ENCODE measurements at regions not wholly inside any gene's neighbourhood (a gene's known extent, or its start where the extent isn't known, plus 50 kb on each side); places are given as distances from the start of the nearest gene placed in this dataset.

DNA sequence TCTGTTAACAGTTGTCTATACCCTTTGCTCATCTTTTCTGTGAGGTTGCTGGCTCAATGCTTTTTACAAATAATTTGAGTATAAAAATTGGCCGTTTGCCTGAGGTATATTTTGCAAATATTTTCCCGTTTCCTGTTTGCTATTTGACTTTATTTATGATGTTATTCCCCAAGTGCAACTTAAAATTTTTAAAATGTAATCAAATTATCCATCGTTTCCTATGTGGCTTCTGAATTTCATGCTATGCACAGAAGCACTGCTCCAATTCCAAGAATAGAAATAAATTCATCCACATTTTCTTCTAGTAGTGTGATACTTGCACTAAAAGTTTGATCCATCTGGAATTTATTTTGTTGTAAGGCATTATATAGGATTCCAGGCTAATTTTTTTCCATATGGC, 123.6 kb downstream of the ZNF608 start:
- TF ChIP-seq TAF1 (conservative IDR thresholded peaks at IDR 0.05), result no peak
- no peak for TF ChIP-seq FOXA1 (IDR thresholded peaks at IDR 0.05)
- TF ChIP-seq, protein P1, sequence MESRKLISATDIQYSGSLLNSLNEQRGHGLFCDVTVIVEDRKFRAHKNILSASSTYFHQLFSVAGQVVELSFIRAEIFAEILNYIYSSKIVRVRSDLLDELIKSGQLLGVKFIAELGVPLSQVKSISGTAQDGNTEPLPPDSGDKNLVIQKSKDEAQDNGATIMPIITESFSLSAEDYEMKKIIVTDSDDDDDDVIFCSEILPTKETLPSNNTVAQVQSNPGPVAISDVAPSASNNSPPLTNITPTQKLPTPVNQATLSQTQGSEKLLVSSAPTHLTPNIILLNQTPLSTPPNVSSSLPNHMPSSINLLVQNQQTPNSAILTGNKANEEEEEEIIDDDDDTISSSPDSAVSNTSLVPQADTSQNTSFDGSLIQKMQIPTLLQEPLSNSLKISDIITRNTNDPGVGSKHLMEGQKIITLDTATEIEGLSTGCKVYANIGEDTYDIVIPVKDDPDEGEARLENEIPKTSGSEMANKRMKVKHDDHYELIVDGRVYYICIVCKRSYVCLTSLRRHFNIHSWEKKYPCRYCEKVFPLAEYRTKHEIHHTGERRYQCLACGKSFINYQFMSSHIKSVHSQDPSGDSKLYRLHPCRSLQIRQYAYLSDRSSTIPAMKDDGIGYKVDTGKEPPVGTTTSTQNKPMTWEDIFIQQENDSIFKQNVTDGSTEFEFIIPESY (IDR thresholded peaks at IDR 0.05), result no peak
- TF ChIP-seq EGR1 (IDR thresholded peaks at IDR 0.05; ENCODE audit: low read depth in 2 of 2), result no peak
- TF ChIP-seq, protein P2, sequence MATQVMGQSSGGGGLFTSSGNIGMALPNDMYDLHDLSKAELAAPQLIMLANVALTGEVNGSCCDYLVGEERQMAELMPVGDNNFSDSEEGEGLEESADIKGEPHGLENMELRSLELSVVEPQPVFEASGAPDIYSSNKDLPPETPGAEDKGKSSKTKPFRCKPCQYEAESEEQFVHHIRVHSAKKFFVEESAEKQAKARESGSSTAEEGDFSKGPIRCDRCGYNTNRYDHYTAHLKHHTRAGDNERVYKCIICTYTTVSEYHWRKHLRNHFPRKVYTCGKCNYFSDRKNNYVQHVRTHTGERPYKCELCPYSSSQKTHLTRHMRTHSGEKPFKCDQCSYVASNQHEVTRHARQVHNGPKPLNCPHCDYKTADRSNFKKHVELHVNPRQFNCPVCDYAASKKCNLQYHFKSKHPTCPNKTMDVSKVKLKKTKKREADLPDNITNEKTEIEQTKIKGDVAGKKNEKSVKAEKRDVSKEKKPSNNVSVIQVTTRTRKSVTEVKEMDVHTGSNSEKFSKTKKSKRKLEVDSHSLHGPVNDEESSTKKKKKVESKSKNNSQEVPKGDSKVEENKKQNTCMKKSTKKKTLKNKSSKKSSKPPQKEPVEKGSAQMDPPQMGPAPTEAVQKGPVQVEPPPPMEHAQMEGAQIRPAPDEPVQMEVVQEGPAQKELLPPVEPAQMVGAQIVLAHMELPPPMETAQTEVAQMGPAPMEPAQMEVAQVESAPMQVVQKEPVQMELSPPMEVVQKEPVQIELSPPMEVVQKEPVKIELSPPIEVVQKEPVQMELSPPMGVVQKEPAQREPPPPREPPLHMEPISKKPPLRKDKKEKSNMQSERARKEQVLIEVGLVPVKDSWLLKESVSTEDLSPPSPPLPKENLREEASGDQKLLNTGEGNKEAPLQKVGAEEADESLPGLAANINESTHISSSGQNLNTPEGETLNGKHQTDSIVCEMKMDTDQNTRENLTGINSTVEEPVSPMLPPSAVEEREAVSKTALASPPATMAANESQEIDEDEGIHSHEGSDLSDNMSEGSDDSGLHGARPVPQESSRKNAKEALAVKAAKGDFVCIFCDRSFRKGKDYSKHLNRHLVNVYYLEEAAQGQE (IDR thresholded peaks at IDR 0.05), result no peak
- TF ChIP-seq YY1 (IDR thresholded peaks at IDR 0.05), result no peak
- no peak for TF ChIP-seq GABPA (IDR thresholded peaks at IDR 0.05 in 1 of 2, conservative IDR thresholded peaks at IDR 0.05 in 1 of 2)
- no peak for TF ChIP-seq FOXA2 (IDR thresholded peaks at IDR 0.05)
- DNase-seq (ENCODE audit: low spot score), result no peak
- Histone ChIP-seq H3K9ac (ENCODE audit: low read depth in 1 of 2, low read length in 2 of 2) (no peak overlapping the region), H3K27ac (ENCODE audit: low read depth in 1 of 2, low read length in 2 of 2) (no peak overlapping the region), H3K36me3 (ENCODE audit: control insufficient read depth in 4 of 4, insufficient read depth in 3 of 4, low read depth in 1 of 4, low read length in 3 of 4) (no peaks in the 10 kb centered on the region), H3K9me3 (ENCODE audit: control insufficient read depth in 4 of 4, low read length in 3 of 4) (no peaks in the 10 kb centered on the region), H3K4me3 (ENCODE audit: low read depth in 1 of 3, low read length in 3 of 3) (no peak overlapping the region), H3K4me1 (ENCODE audit: control insufficient read depth in 4 of 4, insufficient read depth in 4 of 4, low read length in 3 of 4) (no peaks in the 10 kb centered on the region), H3K27me3 (ENCODE audit: control insufficient read depth in 4 of 4, insufficient read depth in 4 of 4, low read length in 3 of 4) (no peaks in the 10 kb centered on the region)
- WGBS, result 71% methylated on average over 3 of the region's 3 CpGs

GRCh38 chr5:124621279-124621678, 125.2 kb downstream of the ZNF608 start:
- WGBS, result 88% methylated on average over 5 of the region's 5 CpGs
- Histone ChIP-seq H3K4me1 (ENCODE audit: control insufficient read depth in 4 of 4, insufficient read depth in 4 of 4, low read length in 3 of 4) (no peaks in the 10 kb centered on the region), H3K9me3 (ENCODE audit: control insufficient read depth in 4 of 4, low read length in 3 of 4) (no peaks in the 10 kb centered on the region), H3K27me3 (ENCODE audit: control insufficient read depth in 4 of 4, insufficient read depth in 4 of 4, low read length in 3 of 4) (no peaks in the 10 kb centered on the region), H3K27ac (ENCODE audit: low read depth in 1 of 2, low read length in 2 of 2) (no peak overlapping the region), H3K9ac (ENCODE audit: low read depth in 1 of 2, low read length in 2 of 2) (no peak overlapping the region), H3K4me3 (ENCODE audit: low read depth in 1 of 3, low read length in 3 of 3) (no peak overlapping the region), H3K36me3 (ENCODE audit: control insufficient read depth in 4 of 4, insufficient read depth in 3 of 4, low read depth in 1 of 4, low read length in 3 of 4) (no peaks in the 10 kb centered on the region)
- TF ChIP-seq EGR1 (IDR thresholded peaks at IDR 0.05; ENCODE audit: low read depth in 2 of 2), result no peak
- no peak for TF ChIP-seq RXRA (IDR thresholded peaks at IDR 0.05)
- TF ChIP-seq SP1 (IDR thresholded peaks at IDR 0.05), result no peak
- no peak for TF ChIP-seq FOXA2 (IDR thresholded peaks at IDR 0.05)
- TF ChIP-seq NR2F2 (IDR thresholded peaks at IDR 0.05), result no peak
- no peak for TF ChIP-seq HNF4A (conservative IDR thresholded peaks at IDR 0.05)
- no peak for TF ChIP-seq HNF4G (IDR thresholded peaks at IDR 0.05)
- TF ChIP-seq, protein P2 (IDR thresholded peaks at IDR 0.05), result no peak
- TF ChIP-seq TAF1 (conservative IDR thresholded peaks at IDR 0.05), result no peak
- TF ChIP-seq YY1 (IDR thresholded peaks at IDR 0.05), result no peak
- TF ChIP-seq, protein P3, sequence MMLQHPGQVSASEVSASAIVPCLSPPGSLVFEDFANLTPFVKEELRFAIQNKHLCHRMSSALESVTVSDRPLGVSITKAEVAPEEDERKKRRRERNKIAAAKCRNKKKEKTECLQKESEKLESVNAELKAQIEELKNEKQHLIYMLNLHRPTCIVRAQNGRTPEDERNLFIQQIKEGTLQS (IDR thresholded peaks at IDR 0.05), result no peak
- DNase-seq (ENCODE audit: low spot score), result no peak
